ENCODE measurements at regions not wholly inside any gene's neighbourhood (a gene's known extent, or its start where the extent isn't known, plus 50 kb on each side); places are given as distances from the start of the nearest gene placed in this dataset.

DNA sequence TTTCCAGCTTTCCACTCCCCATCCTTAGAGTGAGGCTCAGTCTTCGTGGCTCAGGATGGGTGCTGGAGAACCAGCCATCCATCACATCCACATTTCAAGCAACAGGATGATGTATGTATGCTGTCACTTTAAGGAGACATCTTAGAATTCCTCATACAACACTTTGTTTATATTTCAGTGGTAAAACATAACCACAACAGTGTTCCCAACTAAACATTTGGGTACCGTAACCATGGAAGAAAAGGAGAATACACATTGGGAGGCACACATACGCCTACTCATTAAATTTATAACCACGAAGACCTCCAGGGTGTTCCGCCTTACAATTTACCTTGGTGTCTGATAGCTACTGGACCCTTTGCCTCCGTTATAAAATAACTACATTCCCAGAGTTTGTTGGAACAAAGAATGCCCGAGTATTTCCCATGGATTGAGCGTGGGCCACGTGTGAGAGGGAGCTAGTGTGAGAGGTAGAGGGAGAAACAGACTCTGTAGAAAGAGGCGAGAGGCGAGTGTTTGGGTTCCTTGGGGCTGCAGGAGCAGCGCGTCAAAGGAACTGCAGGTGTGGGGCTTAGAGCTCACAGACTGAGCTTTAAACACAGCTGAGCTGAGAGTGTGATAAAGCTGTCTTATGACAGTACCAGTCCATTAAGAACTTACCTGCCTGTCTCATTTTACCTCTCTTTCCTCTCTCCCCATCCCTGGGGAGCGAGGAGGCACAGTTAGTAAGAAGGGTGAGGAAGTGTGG lies 111.5 kb upstream of the USP24 start:
- no peak for DNase-seq (ENCODE audit: low read depth)

DNA sequence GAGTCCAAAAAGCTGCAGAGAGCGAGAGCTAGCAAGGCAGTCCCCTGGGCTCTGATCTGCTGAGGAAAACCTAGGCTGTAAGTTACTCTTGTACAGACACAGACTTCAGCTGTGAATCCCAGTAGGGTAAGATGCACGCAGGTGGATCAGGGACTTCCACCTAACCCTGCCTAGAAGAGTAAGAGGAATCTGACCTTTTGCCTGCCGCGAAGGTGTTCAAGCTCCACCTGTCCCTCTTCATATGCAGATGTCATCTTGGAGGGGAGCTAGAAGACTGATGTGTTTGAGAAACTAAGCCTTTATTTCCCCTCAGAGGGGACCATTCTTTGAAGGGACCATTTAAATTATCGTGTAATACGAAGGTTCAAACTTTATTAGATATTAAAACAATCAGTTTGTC lies 108.6 kb upstream of the USP24 start:
- DNase-seq (ENCODE audit: low read depth), result no peak

DNA sequence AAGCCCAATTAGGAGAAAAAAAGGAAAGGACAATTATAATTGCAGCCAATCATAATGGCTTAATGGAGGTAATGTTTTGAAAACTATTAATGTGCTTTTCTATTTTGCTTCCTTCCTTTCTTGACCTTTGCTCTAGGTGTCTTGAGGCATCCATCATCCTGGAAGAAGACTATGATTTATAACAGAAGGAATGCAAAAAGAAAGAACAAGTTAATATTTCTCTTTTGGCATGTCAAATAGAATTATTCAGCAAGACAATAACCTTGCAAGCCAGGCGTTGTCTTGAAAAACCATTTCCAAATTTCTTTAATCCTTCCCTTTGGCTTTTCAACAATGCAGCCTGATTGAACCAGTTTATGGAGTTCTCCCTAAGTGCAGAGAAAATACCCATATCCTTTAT lies 107.7 kb upstream of the USP24 start:
- no peak for DNase-seq (ENCODE audit: low read depth)

DNA sequence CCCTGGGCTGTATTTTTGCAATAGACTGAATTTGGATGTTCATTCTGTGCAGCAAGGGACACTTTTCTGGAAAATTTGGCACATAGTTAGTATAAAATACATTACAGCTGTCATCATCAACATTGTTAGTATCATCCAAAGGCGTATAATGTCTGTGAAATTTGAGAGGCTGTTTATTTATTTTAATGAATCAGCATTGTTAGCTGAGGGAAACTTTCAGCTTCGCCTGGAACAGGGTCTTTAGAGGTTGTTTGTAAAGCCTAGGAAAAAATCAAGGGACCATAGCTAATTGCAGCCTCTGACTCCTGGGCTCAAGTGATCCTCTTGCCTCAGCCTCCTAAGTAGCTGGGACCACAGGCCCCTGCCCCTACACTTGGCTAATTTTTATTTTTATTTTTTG lies 106.8 kb upstream of the USP24 start:
- no peak for DNase-seq (ENCODE audit: low read depth)

DNA sequence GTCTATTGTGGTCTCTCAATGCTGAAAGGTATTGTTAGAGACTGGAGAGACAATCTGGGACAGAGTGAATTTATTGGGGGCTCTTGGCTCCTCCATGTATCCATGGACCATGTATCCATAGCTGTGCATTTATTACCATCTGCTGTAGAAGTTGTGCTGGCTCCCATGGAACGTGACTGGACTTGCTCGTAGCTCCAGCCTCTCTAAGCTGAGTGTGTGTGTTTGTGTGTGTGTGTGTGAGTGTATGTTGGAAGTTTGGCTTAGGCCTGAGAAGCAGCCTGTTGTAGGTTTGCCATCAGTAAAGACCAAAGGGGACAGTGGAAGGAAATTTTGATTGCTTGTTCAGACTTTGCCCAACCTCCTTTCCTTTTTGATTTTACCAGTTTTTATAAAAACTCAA lies 105.7 kb upstream of the USP24 start:
- DNase-seq (ENCODE audit: low read depth), result no peak

DNA sequence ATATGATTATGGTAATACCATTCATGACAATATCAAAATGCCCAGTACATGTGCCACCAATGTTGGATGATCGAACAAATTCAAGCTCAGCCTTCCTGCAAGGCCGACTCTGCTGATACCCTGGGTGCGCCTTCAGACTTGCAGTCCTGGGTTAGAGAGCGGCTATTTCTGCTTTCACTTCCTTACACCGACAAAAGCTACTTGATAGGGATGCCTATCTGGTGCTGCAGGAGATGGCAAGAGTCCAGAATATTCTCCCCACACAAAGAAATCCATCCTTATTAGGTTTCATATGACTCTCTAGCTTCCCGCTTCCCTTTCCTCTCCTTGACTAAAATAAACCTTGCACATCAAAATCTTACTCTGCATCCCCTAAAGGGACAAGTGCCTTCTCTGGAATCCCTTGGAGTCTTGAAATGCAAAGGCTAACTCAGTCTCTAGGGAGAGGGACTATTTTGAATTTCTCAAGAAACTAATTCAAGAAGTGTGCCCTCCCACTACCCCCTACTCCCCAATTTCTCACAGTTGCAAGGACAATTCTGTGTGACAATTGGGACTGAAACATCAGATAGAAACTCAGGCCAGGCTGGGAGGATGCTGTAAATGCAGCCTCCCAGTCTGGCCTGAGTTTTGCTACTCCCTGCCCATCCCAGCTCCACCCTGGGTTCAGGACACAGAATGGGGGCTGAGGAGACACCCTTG lies 103.1 kb upstream of the USP24 start:
- DNase-seq (ENCODE audit: low read depth), result no peak

DNA sequence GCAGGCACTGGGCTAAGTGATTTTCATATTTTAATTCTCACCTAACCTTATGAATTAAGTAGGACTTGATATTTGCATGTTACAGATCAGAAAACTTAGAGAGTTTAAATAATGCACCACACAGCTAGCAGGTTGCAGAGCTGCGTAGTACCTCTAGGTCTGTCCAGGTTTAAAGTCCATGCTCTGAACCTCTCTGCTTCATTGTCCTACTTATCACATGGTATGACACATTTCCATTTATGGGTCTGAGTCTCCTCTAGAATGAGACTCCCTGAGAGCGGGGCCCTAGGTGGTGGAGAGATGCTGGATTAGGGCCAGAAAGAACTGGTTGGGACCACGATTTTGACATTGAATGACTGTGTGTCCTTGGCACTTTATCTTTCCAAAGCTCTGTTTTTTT lies 102.5 kb upstream of the USP24 start:
- no peak for DNase-seq (ENCODE audit: low read depth)

DNA sequence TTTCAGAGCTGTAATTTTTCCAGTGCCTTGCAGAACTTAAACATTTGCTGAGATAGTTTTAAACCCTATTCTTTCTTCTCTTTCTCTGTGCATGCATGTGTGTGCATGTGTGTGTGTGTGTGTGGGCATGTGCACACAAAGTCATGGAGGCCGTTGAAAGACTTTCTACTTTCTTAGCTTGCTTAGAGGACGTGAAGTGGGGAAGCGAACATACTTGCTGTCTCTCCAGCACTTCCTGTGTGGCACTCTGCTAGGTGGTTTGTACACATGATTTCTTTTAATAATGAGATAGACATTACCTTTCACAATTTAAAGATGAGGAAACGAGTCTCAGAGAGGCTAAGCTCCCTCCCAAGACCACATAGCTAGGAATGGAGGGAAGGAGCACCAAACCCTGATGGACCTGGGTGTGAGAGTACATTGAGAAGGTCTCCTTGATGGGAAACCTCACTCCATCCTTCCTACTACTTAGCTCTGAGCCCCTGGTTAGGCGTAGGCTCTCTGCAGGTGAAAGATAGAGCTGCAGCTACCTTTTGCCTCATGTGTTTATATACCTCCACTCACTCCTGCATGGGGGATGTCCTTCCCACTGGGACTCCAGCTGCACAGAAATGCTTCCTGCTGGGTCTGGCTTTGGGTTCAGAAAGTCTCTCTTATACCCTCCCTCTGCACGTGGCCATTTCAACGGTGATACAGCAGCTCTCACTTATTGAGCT lies 101.9 kb upstream of the USP24 start:
- DNase-seq (ENCODE audit: low read depth), result no peak

DNA sequence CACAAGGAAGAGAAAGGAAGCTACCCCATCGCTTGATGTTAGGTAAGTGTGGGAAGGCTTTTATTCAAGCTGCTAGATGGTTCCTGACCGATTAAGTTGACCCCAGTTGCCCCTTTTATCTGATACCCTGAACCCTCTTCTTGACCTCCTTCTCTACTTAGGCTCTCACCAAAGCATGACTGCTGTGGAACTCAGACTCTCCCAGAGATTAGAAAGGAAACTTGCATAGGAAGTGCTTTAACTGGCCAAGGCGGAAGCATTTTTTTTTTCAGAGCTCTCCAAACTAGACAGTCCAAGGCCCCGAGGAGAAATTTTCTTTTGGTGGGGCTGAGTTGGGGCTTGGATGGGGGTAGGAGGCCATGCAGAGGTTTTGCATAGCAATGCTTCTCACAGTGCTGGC lies 101.3 kb upstream of the USP24 start:
- DNase-seq (ENCODE audit: low read depth), result no peak

DNA sequence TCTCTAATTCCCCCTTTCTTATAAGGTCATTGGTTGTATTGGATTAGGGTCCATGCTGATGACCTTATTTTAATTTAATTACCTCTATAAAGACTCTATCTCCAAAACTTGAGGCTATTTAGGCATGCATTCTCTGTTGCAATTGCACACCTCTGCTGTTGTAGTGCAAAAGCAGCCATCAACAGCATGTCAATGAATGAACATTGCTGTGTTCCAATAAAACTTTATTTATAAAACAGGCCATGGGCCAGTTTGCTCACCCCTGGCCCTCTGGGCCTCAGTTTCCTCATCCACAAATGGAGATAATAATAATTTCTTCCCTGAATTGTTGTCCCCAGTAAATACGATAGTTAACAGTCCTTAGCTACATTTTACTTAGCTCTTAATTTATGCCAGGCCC lies 100.4 kb upstream of the USP24 start:
- DNase-seq (ENCODE audit: low read depth), result no peak

DNA sequence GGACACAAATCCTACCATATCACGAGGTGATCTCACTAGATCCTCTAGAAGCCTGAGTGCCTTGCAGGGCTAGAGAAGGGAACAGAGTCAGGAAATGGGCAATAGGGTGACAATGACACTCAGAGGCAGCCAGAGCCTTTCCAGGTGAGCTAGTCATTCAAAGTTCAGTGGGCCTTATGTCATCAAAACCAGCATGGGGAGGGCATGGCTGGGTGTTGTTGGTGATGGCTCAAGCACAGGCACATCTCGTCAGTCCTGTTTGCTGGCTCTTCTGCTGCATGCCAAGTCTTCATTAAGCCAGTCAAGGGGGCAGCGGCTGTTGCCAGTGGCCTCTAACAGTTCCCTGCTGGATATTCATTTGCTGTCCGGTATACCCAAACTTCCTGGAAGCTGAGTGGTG lies 99.6 kb upstream of the USP24 start:
- no peak for DNase-seq (ENCODE audit: low read depth)

DNA sequence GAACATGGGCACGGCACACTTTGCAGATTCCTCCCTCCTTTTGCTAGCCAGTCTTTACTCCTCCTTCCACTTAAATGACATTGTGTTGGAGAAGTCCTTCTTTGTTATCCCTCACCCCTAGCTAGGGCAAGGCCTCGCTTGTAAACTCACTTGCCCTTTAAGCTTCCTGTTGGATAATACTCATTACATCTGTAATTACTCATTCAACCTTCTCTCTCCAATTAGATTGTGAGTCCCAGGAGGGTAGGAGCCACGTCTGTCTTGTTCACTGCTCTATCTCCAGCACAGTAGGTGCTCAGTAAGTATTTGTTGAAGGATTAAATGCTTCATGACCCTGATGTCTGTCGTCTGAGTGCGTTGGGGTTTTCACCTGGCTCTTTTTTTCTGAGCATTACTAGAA lies 98.7 kb upstream of the USP24 start:
- DNase-seq (ENCODE audit: low read depth), result no peak

DNA sequence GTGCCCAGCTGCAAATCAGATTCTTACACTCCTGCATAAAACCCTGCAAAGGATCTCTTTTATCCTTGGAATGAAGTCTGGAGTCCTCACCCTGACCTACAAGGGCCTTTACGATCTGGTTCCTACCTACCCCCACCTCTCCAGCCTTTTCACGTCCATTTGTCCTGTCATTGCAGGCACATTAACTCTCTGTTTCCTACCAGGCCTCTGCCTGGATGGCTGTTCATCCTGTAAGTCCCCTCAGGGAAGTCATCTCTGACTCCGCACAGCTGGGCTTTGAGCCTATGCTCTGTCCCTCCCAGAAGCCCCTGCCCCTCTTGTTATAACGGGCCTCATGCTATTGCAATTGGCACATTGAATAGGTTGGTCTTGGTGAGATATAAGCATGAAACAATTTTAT lies 96.8 kb upstream of the USP24 start:
- no peak for DNase-seq (ENCODE audit: low read depth)

DNA sequence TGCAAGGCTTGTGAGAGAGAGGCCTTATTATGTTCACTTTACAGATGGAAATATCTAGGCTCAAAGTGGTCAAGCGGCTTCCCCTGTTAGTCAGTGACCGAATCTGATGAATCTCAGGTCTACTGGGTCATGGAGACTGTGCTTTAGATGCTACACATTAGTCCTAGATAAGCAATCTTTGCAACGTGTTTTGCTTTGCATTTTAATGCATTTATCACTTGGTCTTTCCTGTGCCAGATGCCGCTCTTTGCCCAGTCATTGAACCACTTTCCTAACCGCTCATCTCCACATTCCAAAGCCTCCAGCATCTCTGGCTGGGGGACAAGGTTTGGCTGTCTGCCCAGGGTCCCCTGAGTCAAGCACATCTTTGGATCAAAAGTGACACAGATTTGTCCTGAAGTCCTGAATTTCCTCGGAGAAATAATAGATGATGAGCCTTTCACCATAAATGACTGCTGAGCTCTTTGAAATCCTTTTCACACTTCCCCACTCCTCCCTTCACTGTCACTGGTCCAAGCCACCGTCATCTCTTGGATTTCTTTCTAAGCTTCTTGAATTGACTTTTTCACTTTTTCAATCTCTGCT lies 96.0 kb upstream of the USP24 start:
- DNase-seq (ENCODE audit: low read depth), result no peak

DNA sequence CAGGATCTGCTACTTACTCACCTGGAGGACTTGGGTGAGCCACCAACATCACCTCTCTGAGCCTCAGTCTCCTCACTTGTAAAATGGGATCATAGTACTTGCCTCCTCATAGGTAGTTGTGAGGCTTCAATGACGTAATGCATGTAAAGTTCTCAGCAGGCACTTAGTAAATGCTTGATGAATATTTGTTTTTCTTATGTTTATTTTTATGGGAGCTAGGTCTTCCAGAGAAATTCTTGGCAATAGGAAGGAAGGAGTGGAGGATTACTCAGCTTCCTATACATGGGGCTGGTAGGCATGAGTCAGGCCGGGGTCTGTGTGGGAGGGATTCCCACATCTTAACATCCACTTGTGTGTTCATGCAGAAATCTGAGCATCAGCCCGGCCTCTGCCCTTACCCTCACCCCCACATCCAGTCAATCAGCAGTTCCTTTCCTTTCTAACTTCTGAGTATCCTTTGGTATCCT lies 95.4 kb upstream of the USP24 start:
- DNase-seq (ENCODE audit: low read depth), result no peak

DNA sequence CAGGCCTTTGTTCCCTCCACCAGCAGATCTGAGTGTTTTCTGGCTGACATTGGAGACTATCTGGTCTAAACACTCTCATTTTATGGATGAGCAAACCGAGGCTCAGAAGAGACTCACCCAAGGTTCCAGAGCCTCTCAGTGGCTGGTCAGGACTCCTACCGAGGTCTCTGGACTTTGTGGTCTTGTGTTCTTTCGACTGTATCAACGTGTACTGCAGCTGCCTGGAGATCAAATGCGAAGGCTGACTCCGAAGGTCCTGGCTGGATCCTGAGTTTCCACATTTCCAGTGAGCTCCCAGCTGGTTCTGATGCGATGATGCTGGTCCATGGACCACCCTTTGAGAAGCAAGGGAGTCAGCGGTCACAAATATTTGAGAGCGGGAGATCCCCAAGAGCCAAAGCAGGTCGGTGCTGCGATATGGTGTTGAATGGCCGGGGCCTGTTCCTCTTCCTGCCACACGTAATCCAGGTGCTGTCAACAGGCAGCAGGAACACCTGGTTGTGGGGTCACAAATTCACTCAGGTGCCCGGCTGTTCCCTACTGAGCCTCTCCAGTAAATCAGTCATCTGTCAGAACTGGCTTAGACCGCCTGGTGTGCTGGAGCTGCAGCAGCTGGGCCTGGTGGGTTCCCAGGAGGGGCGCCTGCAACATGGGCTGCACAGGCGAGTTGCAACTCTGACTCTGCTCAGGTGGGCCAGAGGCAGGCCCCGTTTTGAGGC lies 94.8 kb upstream of the USP24 start:
- no peak for DNase-seq (ENCODE audit: low read depth)

DNA sequence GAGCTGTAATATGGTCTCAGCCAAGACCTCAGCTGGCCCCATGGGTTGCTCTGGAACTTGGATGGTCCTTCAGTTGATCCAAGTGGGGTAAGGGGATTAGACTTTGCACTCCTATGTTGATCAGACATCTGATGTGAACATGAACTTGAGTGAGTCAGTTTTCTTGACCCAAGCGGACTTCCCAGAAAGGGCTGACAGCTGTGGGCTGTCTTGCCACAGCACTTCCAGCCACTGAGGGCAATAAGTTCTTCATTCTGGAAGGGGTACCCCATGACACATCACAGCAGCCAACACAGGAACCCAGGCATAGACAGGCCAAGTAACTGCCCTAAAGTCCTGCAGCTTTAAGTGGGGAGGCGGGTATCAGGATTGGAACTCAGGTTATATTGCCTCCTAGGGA lies 93.9 kb upstream of the USP24 start:
- no peak for DNase-seq (ENCODE audit: low read depth)

DNA sequence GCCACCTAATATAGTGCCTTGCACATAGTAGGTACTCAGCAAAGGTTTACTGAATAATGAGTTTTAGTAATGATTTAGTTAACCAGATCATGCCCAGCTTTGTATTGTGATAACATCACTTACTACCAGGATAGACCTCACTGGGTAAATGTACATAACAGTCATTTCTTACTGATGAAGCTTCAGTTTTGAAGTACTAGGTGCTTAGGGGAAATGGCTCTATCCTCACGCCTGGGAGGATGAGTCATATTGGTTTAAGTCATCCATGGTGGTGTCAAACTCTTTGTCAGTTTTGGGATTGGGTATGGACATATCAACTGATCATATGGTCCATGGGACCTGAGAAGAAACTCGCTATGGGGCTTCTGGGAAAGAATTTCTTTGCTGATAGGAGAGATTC lies 90.6 kb upstream of the USP24 start:
- no peak for DNase-seq (ENCODE audit: low read depth)

DNA sequence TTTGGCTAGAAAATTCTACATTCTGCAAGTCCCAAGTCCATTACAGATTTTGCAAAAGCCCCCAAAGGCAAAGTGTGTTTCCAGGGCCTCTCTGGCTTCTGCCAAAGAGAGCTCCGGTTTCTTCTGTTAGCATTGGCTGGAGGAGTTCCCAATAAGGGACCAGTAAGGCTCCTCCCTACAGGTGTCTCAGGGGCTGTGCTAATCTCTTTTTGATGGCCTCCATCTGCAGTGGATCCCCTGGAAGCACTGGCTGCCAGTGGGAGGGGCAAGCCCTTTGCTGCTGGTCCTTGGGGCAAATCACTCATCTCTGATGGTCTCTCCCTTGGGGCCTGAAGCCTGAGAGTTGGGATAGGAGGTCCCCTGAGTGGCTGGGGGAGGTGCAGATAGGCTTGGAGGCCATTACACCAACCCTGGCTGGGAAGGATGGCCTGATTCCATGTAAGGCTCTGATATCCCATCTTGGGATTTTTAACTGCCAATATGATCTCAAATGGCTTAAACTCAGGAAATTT lies 89.1 kb upstream of the USP24 start:
- DNase-seq (ENCODE audit: low read depth), result no peak

DNA sequence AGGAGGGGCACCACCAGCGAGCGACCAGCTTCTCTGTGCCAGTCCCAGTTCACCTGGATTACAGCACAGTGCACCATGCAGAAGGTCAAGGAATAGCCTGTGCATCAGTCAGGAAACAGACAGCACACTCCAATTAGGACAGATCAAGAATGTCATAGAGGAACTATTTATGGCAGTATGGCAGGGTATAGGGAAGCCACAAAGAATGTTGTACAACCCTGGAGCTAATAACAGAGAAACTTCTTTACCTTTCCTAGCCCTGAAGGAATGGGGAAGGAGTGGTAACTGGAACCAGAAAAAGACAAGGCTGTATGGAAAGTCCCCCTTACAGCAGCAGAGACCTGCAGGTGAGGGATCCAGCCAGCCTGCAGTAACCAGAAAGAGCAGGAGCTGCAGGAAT lies 87.8 kb upstream of the USP24 start:
- no peak for DNase-seq (ENCODE audit: low read depth)

DNA sequence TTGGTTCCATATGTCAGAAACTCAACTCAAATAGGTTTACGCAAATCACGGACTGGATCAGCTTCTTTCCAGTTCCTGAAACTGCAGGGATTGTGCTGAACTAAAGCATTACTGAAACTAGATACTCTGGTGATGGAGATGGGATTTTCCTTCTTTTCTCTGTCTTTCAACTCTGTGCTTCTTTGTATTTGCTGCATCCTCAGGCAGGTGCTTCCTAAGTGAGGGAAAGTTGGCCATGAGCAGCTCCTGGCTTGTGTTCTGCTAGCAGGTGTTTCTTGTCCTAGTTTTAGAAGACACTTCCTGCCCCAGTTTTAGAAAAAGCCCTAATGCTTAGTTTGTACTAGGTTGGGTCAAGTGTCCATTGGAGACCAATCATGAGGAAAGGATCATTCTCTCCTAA lies 86.7 kb upstream of the USP24 start:
- DNase-seq (ENCODE audit: low read depth), result no peak

DNA sequence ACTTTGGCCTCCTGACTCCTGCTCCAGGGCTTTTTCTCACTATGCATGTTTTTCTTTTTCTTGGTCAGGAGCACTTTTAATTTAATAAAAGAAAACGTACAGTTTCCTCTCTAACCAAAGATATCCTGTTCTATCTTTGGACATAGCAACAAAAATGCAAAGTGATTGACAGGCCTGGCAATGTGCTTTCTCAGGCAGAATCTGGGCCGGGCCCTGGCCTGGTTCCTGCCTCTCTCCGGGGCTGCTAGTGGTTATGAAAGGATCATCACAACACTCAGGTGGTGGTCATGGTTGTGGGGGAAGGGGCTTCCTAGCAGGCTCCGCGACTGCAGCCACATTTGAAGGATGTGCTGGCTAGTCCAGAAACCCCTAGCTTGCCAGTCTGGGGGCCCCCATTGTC lies 85.8 kb upstream of the USP24 start:
- no peak for DNase-seq (ENCODE audit: low read depth)
